PFSK-1 (cell line): ENCODE measurements at regions not wholly inside any gene's neighbourhood (a gene's known extent, or its start where the extent isn't known, plus 50 kb on each side); places are given as distances from the start of the nearest gene placed in this dataset.

ENCODE experiments used
- FOXP2 ChIP-seq: optimal IDR thresholded peaks from 2 replicates; pipeline ENCODE3; 2011; ENCODE audit warnings: borderline replicate concordance, control low read depth, inconsistent platforms; ENCODE audit not compliant: insufficient read depth; ENCODE audit errors: extremely low read length, extremely low read depth
- POLR2AphosphoS5 ChIP-seq: IDR thresholded peaks from 2 replicates; pipeline ENCODE4 v1.6.1; 2012; ENCODE audit warnings: low read depth, mild to moderate bottlenecking, control low read depth, low read length, moderate library complexity
- REST ChIP-seq, 2 experiments: IDR thresholded peaks; 2 replicates each; pipeline versions ENCODE4 v1.6.1 to v1.8.0; 2011 to 2012; ENCODE audit warnings: low read depth in 2 of 2, low read length in 2 of 2, control low read depth in 1 of 2, inconsistent platforms in 1 of 2, mild to moderate bottlenecking in 1 of 2, moderate library complexity in 1 of 2; ENCODE audit not compliant: insufficient read depth in 1 of 2
- SIN3A ChIP-seq: IDR thresholded peaks from 2 replicates; pipeline ENCODE4 v1.6.1; 2012; ENCODE audit warnings: mild to moderate bottlenecking, low read length, moderate library complexity, borderline replicate concordance; ENCODE audit not compliant: insufficient read depth

DNA sequence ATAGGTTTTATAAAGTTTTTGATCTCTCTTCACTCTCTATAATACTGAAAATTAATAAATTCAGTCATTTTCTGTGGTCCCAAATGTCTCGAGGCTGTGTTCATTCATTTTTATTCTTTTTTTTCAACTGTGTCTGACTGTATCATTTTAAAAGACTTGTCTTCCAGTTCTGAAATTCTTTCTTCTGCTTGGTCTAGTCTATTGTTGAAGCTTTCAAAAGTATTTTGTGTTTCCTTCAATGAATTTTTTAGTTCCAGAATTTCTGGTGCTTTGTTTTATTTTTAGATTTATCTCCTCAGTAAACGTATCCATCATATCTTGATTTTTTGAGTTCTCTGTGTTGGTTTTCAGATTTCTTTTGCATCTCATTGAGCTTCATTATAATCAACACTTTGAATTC is 161.0 kb upstream of the CHRM3 start:
- TF ChIP-seq POLR2AphosphoS5: no peak
- TF ChIP-seq REST (IDR thresholded peaks at IDR 0.05; ENCODE audit: insufficient read depth in 1 of 2, low read depth in 2 of 2, low read length in 2 of 2): no peak
- TF ChIP-seq FOXP2: no peak
- TF ChIP-seq SIN3A: no peak
